Stimulated activated CD8-positive, alpha-beta memory T cell treated with anti-CD3 and anti-CD28 coated beads, Interleukin-4, amount 100 ng/mL, for 4 hours (primary cell): ENCODE measurements at regions not wholly inside any gene's neighbourhood (a gene's known extent, or its start where the extent isn't known, plus 50 kb on each side); places are given as distances from the start of the nearest gene placed in this dataset.
"Not testable (repeated sequence)": the region's sequence is repeated elsewhere in the genome, so short reads cannot be mapped to it uniquely, and the experiment has no call there.

Experiments
- DNase-seq, 2 donors: peaks; one replicate each; pipeline ENCODE4 v3.0.0-alpha.2; 2020; ENCODE audit warnings: low read depth in 2 of 2, low spot score in 1 of 2

GRCh38 chr19:31525610-31526147, 176.4 kb upstream of the TSHZ3 start:
- DNase-seq: no peak

GRCh38 chr19:31527443-31527842, 178.2 kb upstream of the TSHZ3 start:
- no peak for DNase-seq

- DNase-seq: no peak
Observed at GRCh38 chr19:31528261-31528660, 179.0 kb upstream of the TSHZ3 start.

DNA sequence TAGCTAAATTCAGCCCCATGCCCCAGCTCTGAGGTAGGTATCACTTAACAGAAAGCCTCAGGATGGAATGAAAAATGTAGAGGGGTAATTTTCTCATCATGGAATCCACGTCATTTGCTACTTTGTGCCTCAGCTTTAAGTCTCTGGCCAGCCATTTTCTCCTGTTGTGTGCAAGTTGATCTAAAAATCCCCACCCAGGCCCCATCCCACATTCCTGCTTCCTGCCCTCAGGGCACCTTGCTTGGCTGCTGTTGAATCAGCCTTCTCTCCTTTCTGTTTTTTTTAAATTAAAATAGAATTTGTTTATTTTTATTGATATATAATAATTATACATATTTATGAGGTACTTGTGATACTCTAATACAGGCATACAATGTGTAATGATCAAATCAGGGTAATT, 179.9 kb upstream of the TSHZ3 start:
- no peak for DNase-seq

GRCh38 chr19:31530781-31531180, 181.5 kb upstream of the TSHZ3 start:
- DNase-seq: no peak

DNA sequence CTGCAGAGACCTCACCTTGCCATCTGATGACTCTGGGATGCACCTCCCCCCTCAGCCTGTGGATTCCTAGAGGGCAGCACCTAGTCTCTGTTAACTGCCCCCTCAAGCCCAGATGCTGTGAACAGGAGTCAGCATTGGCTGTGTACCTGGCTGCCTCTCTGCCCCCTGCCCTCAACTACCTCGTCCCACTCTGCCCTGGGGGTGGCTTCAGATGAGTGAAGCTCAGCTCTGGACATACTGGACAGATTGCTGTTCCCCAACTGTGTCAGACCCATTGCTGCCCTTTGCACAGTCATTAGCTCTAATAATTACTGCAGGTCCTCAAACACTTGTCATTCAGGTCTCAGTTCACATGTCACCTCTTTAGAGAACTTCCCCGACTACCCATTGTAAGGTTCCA, 182.1 kb upstream of the TSHZ3 start:
- no peak for DNase-seq

- no peak for DNase-seq
Observed at GRCh38 chr19:31532034-31532433, 182.8 kb upstream of the TSHZ3 start.

GRCh38 chr19:31533114-31533513, 183.9 kb upstream of the TSHZ3 start:
- DNase-seq: no peak

GRCh38 chr19:31534231-31534630, 185.0 kb upstream of the TSHZ3 start:
- no peak for DNase-seq

- no peak for DNase-seq
Observed at GRCh38 chr19:31534786-31535657, 185.8 kb upstream of the TSHZ3 start.

DNA sequence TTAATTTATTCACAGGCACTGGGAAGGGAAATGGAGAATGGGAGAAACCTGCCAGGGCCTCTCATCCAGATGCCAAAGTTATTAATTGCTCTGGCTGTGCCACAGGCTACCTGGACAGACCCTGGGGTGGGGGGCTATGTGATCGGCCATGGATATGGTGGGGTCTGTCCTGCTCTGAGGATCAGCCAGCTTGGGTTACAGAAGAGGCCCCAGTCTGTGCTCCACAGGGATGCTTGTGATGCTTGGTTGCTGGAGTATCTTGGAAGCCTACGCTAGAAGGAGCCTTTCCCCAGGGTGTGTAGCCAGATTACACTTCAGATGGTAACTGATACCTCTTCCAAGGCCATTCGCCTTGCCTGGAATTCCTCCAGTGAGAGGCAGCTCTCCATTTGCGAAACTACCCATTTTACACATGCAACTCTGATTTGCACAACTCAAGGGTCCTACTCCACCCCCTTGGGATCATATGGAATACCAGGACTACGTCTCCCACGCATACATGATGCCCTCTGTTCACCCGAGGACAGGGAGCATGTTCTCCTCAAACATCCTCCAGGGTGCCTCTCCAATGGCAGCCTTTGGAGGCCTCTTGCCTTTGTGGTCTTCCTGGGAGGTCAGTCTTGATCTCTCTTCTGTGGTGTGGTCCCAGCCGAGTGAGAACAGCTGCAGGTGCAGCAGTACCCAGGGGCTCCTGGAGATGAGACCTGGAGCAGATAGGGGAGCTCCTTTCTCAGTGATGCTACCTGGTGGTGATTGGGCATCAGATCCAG, 186.6 kb upstream of the TSHZ3 start:
- DNase-seq: no peak

GRCh38 chr19:31537136-31537535, 187.9 kb upstream of the TSHZ3 start:
- no peak for DNase-seq

DNA sequence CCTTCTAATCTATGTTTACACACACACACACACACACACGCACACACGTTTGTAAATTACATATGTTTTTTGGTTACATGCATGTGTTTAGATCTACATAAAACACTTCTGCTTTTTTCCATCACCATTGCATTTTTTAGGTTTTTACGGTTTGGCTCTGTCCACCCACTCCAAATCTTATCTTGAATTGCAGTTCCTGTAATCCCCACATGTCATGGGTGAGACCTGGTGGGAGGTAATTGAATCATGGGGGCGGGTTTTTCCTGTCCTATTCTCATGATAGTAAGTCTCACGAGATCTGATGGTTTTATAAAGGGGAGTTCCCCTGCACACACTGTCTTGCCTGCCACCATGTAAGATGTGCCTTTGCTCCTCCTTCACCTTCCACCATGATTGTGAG, 188.7 kb upstream of the TSHZ3 start:
- DNase-seq: not testable (repeated sequence)

- DNase-seq: no peak
Observed at GRCh38 chr19:31538879-31539278, 189.6 kb upstream of the TSHZ3 start.

DNA sequence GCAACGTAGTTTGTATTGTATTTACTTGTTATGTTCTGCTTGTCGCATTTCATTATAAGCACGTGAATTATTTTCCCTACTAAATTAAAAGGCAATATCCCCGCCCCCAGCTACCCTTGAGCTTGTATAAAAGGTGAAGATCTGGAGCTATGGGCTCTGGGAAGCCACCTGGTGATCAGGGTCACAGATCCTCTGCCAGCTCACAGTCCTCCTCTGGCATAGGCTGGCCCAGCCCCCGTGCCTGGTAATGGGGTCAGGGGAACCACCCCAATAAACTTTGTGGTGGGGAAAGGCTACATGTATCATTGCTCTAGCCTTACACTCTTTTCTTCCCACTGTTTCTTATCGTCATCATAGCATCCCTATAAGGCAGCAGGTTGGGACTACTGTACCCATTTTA, 190.2 kb upstream of the TSHZ3 start:
- DNase-seq: no peak

- DNase-seq: no peak
Observed at GRCh38 chr19:31541396-31541795, 192.2 kb upstream of the TSHZ3 start.

GRCh38 chr19:31543456-31543855, 194.2 kb upstream of the TSHZ3 start:
- DNase-seq: no peak

GRCh38 chr19:31545777-31546176, 196.5 kb upstream of the TSHZ3 start:
- no peak for DNase-seq

DNA sequence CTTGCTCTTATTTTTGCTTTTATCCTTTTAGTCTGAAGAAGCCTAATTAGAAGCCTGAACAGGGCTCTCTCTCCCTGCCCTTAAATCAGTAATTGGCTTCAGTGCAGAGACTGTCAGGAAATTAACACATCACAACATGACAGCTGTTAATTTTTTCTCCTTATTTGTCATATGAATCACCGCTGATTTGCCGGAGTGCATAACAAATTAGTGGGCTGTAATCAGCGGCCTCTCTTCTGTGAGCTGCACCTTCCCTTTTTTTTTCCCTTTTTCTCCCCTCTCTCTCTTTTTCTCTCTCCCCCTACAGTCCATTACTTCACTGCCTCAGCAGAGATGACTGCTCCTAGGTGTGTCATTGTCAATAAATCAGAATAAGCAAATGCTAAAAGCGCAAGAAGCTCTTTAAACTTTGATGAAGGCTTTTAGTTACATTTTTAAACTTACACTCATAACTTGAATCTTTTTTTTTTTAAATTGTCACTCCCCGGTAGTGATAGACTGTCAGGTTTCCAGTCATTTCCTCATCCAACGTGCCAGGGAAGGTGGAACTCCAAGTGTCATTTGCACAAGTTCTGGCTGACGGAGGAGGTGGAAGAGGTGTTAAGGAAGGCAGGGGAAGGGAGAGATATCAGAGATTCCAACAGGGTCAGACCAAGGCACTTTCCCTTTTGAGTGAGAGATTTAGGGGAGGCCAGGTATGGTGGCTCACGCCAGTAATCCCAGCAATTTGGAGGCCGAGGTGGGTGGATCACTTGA, 197.1 kb upstream of the TSHZ3 start:
- DNase-seq: no peak

GRCh38 chr19:31548941-31549340, 199.7 kb upstream of the TSHZ3 start:
- DNase-seq: no peak

- DNase-seq: no peak
Observed at GRCh38 chr19:31553112-31553845, 204.0 kb upstream of the TSHZ3 start.
